H1 (cell line): ENCODE measurements at regions not wholly inside any gene's neighbourhood (a gene's known extent, or its start where the extent isn't known, plus 50 kb on each side); places are given as distances from the start of the nearest gene placed in this dataset.

ENCODE experiments used
- CHD2 ChIP-seq: IDR thresholded peaks from 2 replicates; pipeline ENCODE4 v1.6.1; 2012; ENCODE audit warnings: low read length, improper control_type of control experiment
- GABPA ChIP-seq: IDR thresholded peaks from 2 replicates; pipeline ENCODE4 v1.6.1; 2011; ENCODE audit warnings: mild to moderate bottlenecking, low read length, moderate library complexity, borderline replicate concordance; ENCODE audit not compliant: insufficient read depth
- SAP30 ChIP-seq: fragments of 300-600 bp; sonication (generic); IDR thresholded peaks from 2 replicates; pipeline ENCODE4 v1.7.1; 2012; ENCODE audit warnings: low read length, moderate library complexity, mild to moderate bottlenecking, inconsistent platforms; ENCODE audit not compliant: insufficient read depth, insufficient replicate concordance
- SIX5 ChIP-seq: IDR thresholded peaks from 2 replicates; pipeline ENCODE4 v1.6.1; 2011; ENCODE audit warnings: mild to moderate bottlenecking, low read depth, low read length

- no peak for TF ChIP-seq SAP30
- no peak for TF ChIP-seq CHD2
- no peak for TF ChIP-seq GABPA
- TF ChIP-seq SIX5, result no peak
Observed at GRCh38 chr18:22827216-22827615, 105.9 kb upstream of the RBBP8 start (continued).
